ENCODE measurements at regions not wholly inside any gene's neighbourhood (a gene's known extent, or its start where the extent isn't known, plus 50 kb on each side); places are given as distances from the start of the nearest gene placed in this dataset.
A peak's percentile ranks its signal among the peaks of the same experiment; 100 is the strongest.
"Not testable (repeated sequence)": the region's sequence is repeated elsewhere in the genome, so short reads cannot be mapped to it uniquely, and the experiment has no call there.

GRCh38 chr6:126204126-126204525 lies 135.8 kb upstream of the CENPW start:
- no peak for DNase-seq (ENCODE audit: low read depth)

GRCh38 chr6:126204598-126204997 lies 135.3 kb upstream of the CENPW start:
- no peak for DNase-seq (ENCODE audit: low read depth)

- no peak for DNase-seq (ENCODE audit: low read depth)
These were observed 133.2 kb upstream of the CENPW start for GRCh38 chr6:126206504-126207246.

GRCh38 chr6:126210398-126211075 lies 129.4 kb upstream of the CENPW start:
- DNase-seq (ENCODE audit: low read depth): peak; percentile 77

GRCh38 chr6:126217497-126217896 lies 122.4 kb upstream of the CENPW start:
- DNase-seq (ENCODE audit: low read depth): no peak

- not testable (repeated sequence) for DNase-seq (ENCODE audit: low read depth)
These were observed 119.0 kb upstream of the CENPW start for GRCh38 chr6:126220901-126221300.

GRCh38 chr6:126227833-126228702 lies 111.8 kb upstream of the CENPW start:
- no peak for DNase-seq (ENCODE audit: low read depth)

- no peak for DNase-seq (ENCODE audit: low read depth)
These were observed 107.2 kb upstream of the CENPW start for GRCh38 chr6:126232671-126233070.

- DNase-seq (ENCODE audit: low read depth): no peak
These were observed 106.7 kb upstream of the CENPW start for GRCh38 chr6:126233192-126233591.

GRCh38 chr6:126235363-126235762 lies 104.6 kb upstream of the CENPW start:
- no peak for DNase-seq (ENCODE audit: low read depth)

GRCh38 chr6:126245077-126245476 lies 94.8 kb upstream of the CENPW start:
- DNase-seq (ENCODE audit: low read depth): no peak

- no peak for DNase-seq (ENCODE audit: low read depth)
These were observed 87.8 kb upstream of the CENPW start for GRCh38 chr6:126252154-126252553.

GRCh38 chr6:126253431-126253830 lies 86.5 kb upstream of the CENPW start:
- peak; percentile 25 for DNase-seq (ENCODE audit: low read depth)

GRCh38 chr6:126258150-126258549 lies 81.8 kb upstream of the CENPW start:
- no peak for DNase-seq (ENCODE audit: low read depth)

- no peak for DNase-seq (ENCODE audit: low read depth)
These were observed 78.0 kb upstream of the CENPW start for GRCh38 chr6:126261792-126262421.

GRCh38 chr6:126264265-126264664 lies 75.7 kb upstream of the CENPW start:
- DNase-seq (ENCODE audit: low read depth): no peak

- DNase-seq (ENCODE audit: low read depth): no peak
These were observed 73.3 kb upstream of the CENPW start for GRCh38 chr6:126266664-126267063.

- DNase-seq (ENCODE audit: low read depth): no peak
These were observed 72.3 kb upstream of the CENPW start for GRCh38 chr6:126267626-126268025.

GRCh38 chr6:126268092-126268491 lies 71.8 kb upstream of the CENPW start:
- DNase-seq (ENCODE audit: low read depth): no peak

GRCh38 chr6:126280287-126280686 lies 59.6 kb upstream of the CENPW start:
- no peak for DNase-seq (ENCODE audit: low read depth)

GRCh38 chr6:126285871-126286365 lies 54.0 kb upstream of the CENPW start:
- DNase-seq (ENCODE audit: low read depth): no peak

Measured in LHCN-M2 (cell line).